ENCODE measurements at regions not wholly inside any gene's neighbourhood (a gene's known extent, or its start where the extent isn't known, plus 50 kb on each side); places are given as distances from the start of the nearest gene placed in this dataset.

DNA sequence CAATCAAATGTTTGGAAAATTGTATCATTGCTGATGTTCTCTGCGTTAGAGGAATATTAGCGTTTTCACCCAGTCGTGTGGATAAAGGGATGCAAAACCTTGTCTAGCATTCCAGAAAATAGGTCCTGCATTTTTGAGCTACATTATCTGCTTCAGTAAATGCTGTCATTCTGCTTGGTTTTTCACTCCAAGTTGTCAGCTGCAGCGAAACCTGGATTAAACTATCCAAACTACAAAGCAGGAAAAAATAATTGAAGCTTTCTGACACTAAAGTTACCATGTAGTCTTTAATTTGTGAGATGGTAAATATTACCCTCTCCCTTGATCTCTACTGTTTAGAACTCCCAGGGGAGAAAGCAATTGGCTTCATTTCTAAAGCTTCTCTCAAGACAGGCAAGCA is 1795.5 kb upstream of the PRR20A start:
- TF ChIP-seq, protein P1, sequence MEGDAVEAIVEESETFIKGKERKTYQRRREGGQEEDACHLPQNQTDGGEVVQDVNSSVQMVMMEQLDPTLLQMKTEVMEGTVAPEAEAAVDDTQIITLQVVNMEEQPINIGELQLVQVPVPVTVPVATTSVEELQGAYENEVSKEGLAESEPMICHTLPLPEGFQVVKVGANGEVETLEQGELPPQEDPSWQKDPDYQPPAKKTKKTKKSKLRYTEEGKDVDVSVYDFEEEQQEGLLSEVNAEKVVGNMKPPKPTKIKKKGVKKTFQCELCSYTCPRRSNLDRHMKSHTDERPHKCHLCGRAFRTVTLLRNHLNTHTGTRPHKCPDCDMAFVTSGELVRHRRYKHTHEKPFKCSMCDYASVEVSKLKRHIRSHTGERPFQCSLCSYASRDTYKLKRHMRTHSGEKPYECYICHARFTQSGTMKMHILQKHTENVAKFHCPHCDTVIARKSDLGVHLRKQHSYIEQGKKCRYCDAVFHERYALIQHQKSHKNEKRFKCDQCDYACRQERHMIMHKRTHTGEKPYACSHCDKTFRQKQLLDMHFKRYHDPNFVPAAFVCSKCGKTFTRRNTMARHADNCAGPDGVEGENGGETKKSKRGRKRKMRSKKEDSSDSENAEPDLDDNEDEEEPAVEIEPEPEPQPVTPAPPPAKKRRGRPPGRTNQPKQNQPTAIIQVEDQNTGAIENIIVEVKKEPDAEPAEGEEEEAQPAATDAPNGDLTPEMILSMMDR (tag by site-specific recombination; IDR thresholded peaks at IDR 0.05): no peak
- TF ChIP-seq ZNF174 (tag by site-specific recombination; IDR thresholded peaks at IDR 0.05) (no peak), ZNF571 (tag by site-specific recombination; IDR thresholded peaks at IDR 0.05) (no peak), ZNF341 (tag by site-specific recombination; IDR thresholded peaks at IDR 0.05; ENCODE audit: low read depth) (no peak), ZNF169 (tag by site-specific recombination; IDR thresholded peaks at IDR 0.05) (no peak), ZNF768 (tag by site-specific recombination; IDR thresholded peaks at IDR 0.05) (no peak)
- TF ChIP-seq, protein P2, sequence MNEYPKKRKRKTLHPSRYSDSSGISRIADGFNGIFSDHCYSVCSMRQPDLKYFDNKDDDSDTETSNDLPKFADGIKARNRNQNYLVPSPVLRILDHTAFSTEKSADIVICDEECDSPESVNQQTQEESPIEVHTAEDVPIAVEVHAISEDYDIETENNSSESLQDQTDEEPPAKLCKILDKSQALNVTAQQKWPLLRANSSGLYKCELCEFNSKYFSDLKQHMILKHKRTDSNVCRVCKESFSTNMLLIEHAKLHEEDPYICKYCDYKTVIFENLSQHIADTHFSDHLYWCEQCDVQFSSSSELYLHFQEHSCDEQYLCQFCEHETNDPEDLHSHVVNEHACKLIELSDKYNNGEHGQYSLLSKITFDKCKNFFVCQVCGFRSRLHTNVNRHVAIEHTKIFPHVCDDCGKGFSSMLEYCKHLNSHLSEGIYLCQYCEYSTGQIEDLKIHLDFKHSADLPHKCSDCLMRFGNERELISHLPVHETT (tag by site-specific recombination; IDR thresholded peaks at IDR 0.05): no peak
- TF ChIP-seq, protein P3, sequence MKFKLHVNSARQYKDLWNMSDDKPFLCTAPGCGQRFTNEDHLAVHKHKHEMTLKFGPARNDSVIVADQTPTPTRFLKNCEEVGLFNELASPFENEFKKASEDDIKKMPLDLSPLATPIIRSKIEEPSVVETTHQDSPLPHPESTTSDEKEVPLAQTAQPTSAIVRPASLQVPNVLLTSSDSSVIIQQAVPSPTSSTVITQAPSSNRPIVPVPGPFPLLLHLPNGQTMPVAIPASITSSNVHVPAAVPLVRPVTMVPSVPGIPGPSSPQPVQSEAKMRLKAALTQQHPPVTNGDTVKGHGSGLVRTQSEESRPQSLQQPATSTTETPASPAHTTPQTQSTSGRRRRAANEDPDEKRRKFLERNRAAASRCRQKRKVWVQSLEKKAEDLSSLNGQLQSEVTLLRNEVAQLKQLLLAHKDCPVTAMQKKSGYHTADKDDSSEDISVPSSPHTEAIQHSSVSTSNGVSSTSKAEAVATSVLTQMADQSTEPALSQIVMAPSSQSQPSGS (tag by site-specific recombination; IDR thresholded peaks at IDR 0.05; ENCODE audit: low read depth): no peak
